OCI-LY7 (cell line): ENCODE measurements at regions not wholly inside any gene's neighbourhood (a gene's known extent, or its start where the extent isn't known, plus 50 kb on each side); places are given as distances from the start of the nearest gene placed in this dataset.

Experiments
- EZH2phosphoT487 ChIP-seq: fragments of 200-600 bp; sonication (generic); IDR thresholded peaks from 2 replicates; pipeline ENCODE4 v1.6.1; 2018; ENCODE audit warnings: low read depth, borderline replicate concordance, mild to moderate bottlenecking, mixed run types, antibody characterized with exemption, low read length, moderate library complexity, mixed read lengths
- TF ChIP-seq, protein P1 (sequence below): fragments of 200-600 bp; sonication (generic); conservative IDR thresholded peaks from 2 replicates; pipeline ENCODE4 v1.5.1; 2014; ENCODE audit warnings: mild to moderate bottlenecking, antibody characterized with exemption, low read length, moderate library complexity, mixed read lengths

DNA sequence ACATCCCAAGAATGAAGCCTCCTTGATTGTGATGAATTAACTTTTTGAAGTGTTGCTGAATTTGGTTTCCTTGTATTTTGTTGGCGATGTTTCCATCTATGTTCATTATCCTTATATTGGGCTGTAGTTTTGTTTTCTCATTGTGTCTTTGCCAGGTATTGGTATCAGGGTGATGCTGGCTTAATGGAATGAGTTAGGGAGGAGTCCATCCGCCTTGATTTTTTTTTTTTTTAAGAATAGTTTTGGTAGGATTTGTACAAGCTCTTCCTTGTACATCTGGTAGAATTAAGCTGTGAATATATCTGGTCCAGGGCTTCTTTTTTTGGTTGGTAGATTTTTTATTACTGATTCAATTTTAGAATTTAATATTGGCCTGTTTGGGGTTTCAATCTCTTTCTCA, 166.1 kb upstream of the WDFY3 start:
- TF ChIP-seq, protein P1, sequence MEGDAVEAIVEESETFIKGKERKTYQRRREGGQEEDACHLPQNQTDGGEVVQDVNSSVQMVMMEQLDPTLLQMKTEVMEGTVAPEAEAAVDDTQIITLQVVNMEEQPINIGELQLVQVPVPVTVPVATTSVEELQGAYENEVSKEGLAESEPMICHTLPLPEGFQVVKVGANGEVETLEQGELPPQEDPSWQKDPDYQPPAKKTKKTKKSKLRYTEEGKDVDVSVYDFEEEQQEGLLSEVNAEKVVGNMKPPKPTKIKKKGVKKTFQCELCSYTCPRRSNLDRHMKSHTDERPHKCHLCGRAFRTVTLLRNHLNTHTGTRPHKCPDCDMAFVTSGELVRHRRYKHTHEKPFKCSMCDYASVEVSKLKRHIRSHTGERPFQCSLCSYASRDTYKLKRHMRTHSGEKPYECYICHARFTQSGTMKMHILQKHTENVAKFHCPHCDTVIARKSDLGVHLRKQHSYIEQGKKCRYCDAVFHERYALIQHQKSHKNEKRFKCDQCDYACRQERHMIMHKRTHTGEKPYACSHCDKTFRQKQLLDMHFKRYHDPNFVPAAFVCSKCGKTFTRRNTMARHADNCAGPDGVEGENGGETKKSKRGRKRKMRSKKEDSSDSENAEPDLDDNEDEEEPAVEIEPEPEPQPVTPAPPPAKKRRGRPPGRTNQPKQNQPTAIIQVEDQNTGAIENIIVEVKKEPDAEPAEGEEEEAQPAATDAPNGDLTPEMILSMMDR, result no peak
- no peak for TF ChIP-seq EZH2phosphoT487
